ENCODE measurements at regions not wholly inside any gene's neighbourhood (a gene's known extent, or its start where the extent isn't known, plus 50 kb on each side); places are given as distances from the start of the nearest gene placed in this dataset.

GRCh38 chr3:137947117-137947516 is 62.8 kb upstream of the CLDN18 start:
- Histone ChIP-seq H3K4me3 (ENCODE audit: insufficient read depth, low read depth, low read length, poor library complexity, severe bottlenecking) (no peak overlapping the region), H3K9me3 (ENCODE audit: control insufficient read depth, low read length) (no peaks in the 10 kb centered on the region), H3K36me3 (ENCODE audit: control insufficient read depth, insufficient read depth, low read length) (no peaks in the 10 kb centered on the region), H3K27ac (ENCODE audit: insufficient read depth, low read length, poor library complexity, severe bottlenecking) (no peak overlapping the region), H3K27me3 (replicated peaks; ENCODE audit: control insufficient read depth, insufficient read depth, low read length, poor library complexity, severe bottlenecking) (no peaks in the 10 kb centered on the region), H3K4me1 (ENCODE audit: control insufficient read depth, insufficient read depth, low read length, poor library complexity, severe bottlenecking) (no peaks in the 10 kb centered on the region)
- no peak for DNase-seq

DNA sequence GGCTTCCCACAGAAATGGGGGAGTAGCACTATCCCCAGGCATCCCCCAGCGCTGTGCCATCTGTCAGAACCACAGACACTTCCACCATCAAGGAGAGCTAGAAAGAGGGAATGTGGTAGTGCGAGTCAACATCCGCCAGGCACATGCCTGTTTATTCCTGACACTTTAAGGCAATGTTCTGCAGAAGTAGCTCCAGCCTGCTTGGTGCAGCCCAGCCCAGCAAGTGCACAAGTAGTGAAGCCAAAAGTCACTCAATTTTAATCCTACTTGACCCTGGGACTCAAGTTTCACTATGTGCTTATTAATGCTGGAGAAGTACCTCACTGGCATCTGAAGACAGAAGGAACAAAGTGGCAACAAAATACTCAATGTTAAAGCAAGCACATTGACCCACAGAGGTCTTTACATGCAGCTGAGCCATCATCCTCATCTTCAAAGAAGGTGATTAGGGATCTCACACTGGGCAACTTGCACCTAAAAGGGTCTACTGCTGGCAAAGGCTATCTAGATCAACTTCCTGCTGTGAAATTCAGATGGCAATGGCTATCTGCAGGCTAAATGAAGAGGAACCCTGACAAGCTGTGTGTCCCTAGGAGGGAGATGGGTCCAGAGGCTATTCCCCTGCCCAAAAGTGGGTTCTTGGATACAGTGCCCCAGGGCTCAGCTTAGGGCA is 61.4 kb upstream of the CLDN18 start:
- Histone ChIP-seq H3K4me3 (ENCODE audit: insufficient read depth, low read depth, low read length, poor library complexity, severe bottlenecking) (no peak overlapping the region), H3K9me3 (ENCODE audit: control insufficient read depth, low read length) (no peaks in the 10 kb centered on the region), H3K27me3 (replicated peaks; ENCODE audit: control insufficient read depth, insufficient read depth, low read length, poor library complexity, severe bottlenecking) (no peaks in the 10 kb centered on the region), H3K36me3 (ENCODE audit: control insufficient read depth, insufficient read depth, low read length) (no peaks in the 10 kb centered on the region), H3K4me1 (ENCODE audit: control insufficient read depth, insufficient read depth, low read length, poor library complexity, severe bottlenecking) (no peaks in the 10 kb centered on the region), H3K27ac (ENCODE audit: insufficient read depth, low read length, poor library complexity, severe bottlenecking) (no peak overlapping the region)
- no peak for DNase-seq

DNA sequence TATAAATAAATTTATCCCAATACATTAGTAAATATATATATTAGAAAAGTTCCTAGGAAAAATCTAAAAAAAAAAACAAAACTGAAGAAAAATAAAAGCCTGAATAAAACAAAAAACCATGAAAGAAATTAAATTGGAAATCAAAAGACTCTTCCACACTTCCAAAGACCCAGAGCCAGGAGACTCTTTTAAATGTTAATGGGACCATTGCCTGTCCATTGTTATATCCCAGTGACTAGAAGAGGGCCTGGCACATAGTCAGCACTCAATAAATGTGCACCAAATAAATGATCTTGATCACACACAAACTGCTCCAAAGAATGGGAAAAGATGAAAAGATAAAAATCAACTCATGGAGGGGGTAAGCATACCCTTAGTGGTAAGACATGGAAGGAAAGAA is 51.3 kb upstream of the CLDN18 start:
- DNase-seq: no peak
- no peak overlapping the region for H3K27ac ChIP-seq (ENCODE audit: insufficient read depth, low read length, poor library complexity, severe bottlenecking)
- H3K4me3 ChIP-seq (ENCODE audit: insufficient read depth, low read depth, low read length, poor library complexity, severe bottlenecking): no peak overlapping the region
- no peaks in the 10 kb centered on the region for H3K9me3 ChIP-seq (ENCODE audit: control insufficient read depth, low read length)
- no peaks in the 10 kb centered on the region for H3K27me3 ChIP-seq (replicated peaks; ENCODE audit: control insufficient read depth, insufficient read depth, low read length, poor library complexity, severe bottlenecking)
- H3K4me1 ChIP-seq (ENCODE audit: control insufficient read depth, insufficient read depth, low read length, poor library complexity, severe bottlenecking): no peaks in the 10 kb centered on the region
- H3K36me3 ChIP-seq (ENCODE audit: control insufficient read depth, insufficient read depth, low read length): no peaks in the 10 kb centered on the region

Measured in effector memory CD4-positive, alpha-beta T cell (primary cell).